Subcutaneous abdominal adipose tissue (tissue), 5 donors: ENCODE measurements at regions not wholly inside any gene's neighbourhood (a gene's known extent, or its start where the extent isn't known, plus 50 kb on each side); places are given as distances from the start of the nearest gene placed in this dataset.

Source experiments
- H3K27ac ChIP-seq: one replicate; pipeline ENCODE4 v1.7.0; 2013; ENCODE audit warnings: low read depth, mild to moderate bottlenecking, inconsistent platforms, low read length, moderate library complexity
- H3K27me3 ChIP-seq, 5 donors: one replicate each; pipeline ENCODE4 v1.7.0; 2013; ENCODE audit warnings: low read length in 5 of 5, inconsistent platforms in 1 of 5; ENCODE audit not compliant: control insufficient read depth in 5 of 5, insufficient read depth in 4 of 5
- H3K36me3 ChIP-seq, 5 donors: one replicate each; pipeline ENCODE4 v1.7.0; 2013; ENCODE audit warnings: low read length in 5 of 5; ENCODE audit not compliant: control insufficient read depth in 5 of 5, insufficient read depth in 5 of 5
- H3K4me1 ChIP-seq, 5 donors: one replicate each; pipeline ENCODE4 v1.7.0; 2013; ENCODE audit warnings: low read length in 5 of 5, mild to moderate bottlenecking in 3 of 5, moderate library complexity in 1 of 5; ENCODE audit not compliant: control insufficient read depth in 5 of 5, insufficient read depth in 5 of 5
- H3K4me3 ChIP-seq, 5 donors: one replicate each; pipeline ENCODE4 v1.7.0; 2013; ENCODE audit warnings: low read length in 5 of 5, low read depth in 1 of 5
- H3K9ac ChIP-seq, 5 donors: one replicate each; pipeline ENCODE4 v1.7.0; 2013; ENCODE audit warnings: low read length in 5 of 5, mild to moderate bottlenecking in 4 of 5, moderate library complexity in 3 of 5
- H3K9me3 ChIP-seq, 5 donors: one replicate each; pipeline ENCODE4 v1.7.0; 2013; ENCODE audit warnings: low read length in 5 of 5; ENCODE audit not compliant: control insufficient read depth in 5 of 5
- donor health status: healthy.
- donor health status: healthy.
- donor health status: healthy.
- donor health status: healthy.
- donor health status: healthy.

GRCh38 chr17:33529816-33530215 lies 236.7 kb upstream of the ASIC2 start:
- H3K4me1 ChIP-seq = no peaks in the 10 kb centered on the region

GRCh38 chr17:33531311-33531710 lies 238.2 kb upstream of the ASIC2 start:
- no peaks in the 10 kb centered on the region for H3K36me3 ChIP-seq
- no peaks in the 10 kb centered on the region for H3K27me3 ChIP-seq
- H3K9ac ChIP-seq = no peak overlapping the region
- no peak overlapping the region for H3K27ac ChIP-seq
- H3K9me3 ChIP-seq = peaks cover 0 to 14% (median 10%) of the 10 kb centered on the region in 5 donors
- peaks cover 0 to 8% (median 0%) of the 10 kb centered on the region in 5 donors for H3K4me1 ChIP-seq
- H3K4me3 ChIP-seq = no peak overlapping the region

More at GRCh38 chr17:33529816-33530215, 236.7 kb upstream of the ASIC2 start:
- Histone ChIP-seq H3K36me3 (no peaks in the 10 kb centered on the region), H3K4me3 (no peak overlapping the region), H3K9me3 (peaks cover 0 to 14% (median 10%) of the 10 kb centered on the region in 5 donors), H3K27me3 (no peaks in the 10 kb centered on the region), H3K9ac (no peak overlapping the region), H3K27ac (no peak overlapping the region)

GRCh38 chr17:33534087-33534486 lies 241.0 kb upstream of the ASIC2 start:
- no peak overlapping the region for H3K4me3 ChIP-seq
- no peaks in the 10 kb centered on the region for H3K9me3 ChIP-seq
- peaks cover 0 to 8% (median 0%) of the 10 kb centered on the region in 5 donors for H3K4me1 ChIP-seq
- no peaks in the 10 kb centered on the region for H3K36me3 ChIP-seq
- H3K27me3 ChIP-seq = no peaks in the 10 kb centered on the region
- no peak overlapping the region for H3K27ac ChIP-seq
- no peak overlapping the region for H3K9ac ChIP-seq

GRCh38 chr17:33545124-33545523 lies 252.0 kb upstream of the ASIC2 start:
- Histone ChIP-seq H3K27me3 (no peaks in the 10 kb centered on the region), H3K9me3 (no peaks in the 10 kb centered on the region), H3K4me3 (no peak overlapping the region), H3K27ac (no peak overlapping the region), H3K9ac (no peak overlapping the region), H3K36me3 (no peaks in the 10 kb centered on the region), H3K4me1 (peaks cover 0 to 11% (median 0%) of the 10 kb centered on the region in 5 donors)

GRCh38 chr17:33550261-33550660 lies 257.2 kb upstream of the ASIC2 start:
- no peaks in the 10 kb centered on the region for H3K36me3 ChIP-seq
- H3K27ac ChIP-seq = no peak overlapping the region
- H3K4me3 ChIP-seq = no peak overlapping the region
- H3K9ac ChIP-seq = no peak overlapping the region
- peaks cover 0 to 13% (median 0%) of the 10 kb centered on the region in 5 donors for H3K4me1 ChIP-seq
- no peaks in the 10 kb centered on the region for H3K9me3 ChIP-seq
- H3K27me3 ChIP-seq = no peaks in the 10 kb centered on the region

- Histone ChIP-seq H3K9ac (no peak overlapping the region), H3K4me3 (no peak overlapping the region), H3K9me3 (no peaks in the 10 kb centered on the region), H3K27ac (no peak overlapping the region), H3K36me3 (no peaks in the 10 kb centered on the region), H3K4me1 (peaks cover 0 to 13% (median 0%) of the 10 kb centered on the region in 5 donors), H3K27me3 (no peaks in the 10 kb centered on the region)
These were observed 258.0 kb upstream of the ASIC2 start for GRCh38 chr17:33551075-33551474.

GRCh38 chr17:33551911-33552310 lies 258.8 kb upstream of the ASIC2 start:
- Histone ChIP-seq H3K4me1 (peaks cover 0 to 13% (median 0%) of the 10 kb centered on the region in 5 donors), H3K9ac (no peak overlapping the region), H3K4me3 (no peak overlapping the region), H3K36me3 (no peaks in the 10 kb centered on the region), H3K27ac (no peak overlapping the region), H3K9me3 (no peaks in the 10 kb centered on the region), H3K27me3 (no peaks in the 10 kb centered on the region)

- Histone ChIP-seq H3K36me3 (no peaks in the 10 kb centered on the region), H3K27ac (no peak overlapping the region), H3K4me3 (no peak overlapping the region), H3K9ac (no peak overlapping the region), H3K4me1 (peaks cover 0 to 11% (median 2%) of the 10 kb centered on the region in 5 donors), H3K27me3 (no peaks in the 10 kb centered on the region), H3K9me3 (peaks cover 0 to 6% (median 0%) of the 10 kb centered on the region in 5 donors)
These were observed 267.1 kb upstream of the ASIC2 start for GRCh38 chr17:33560165-33560564.

GRCh38 chr17:33560871-33561270 lies 267.8 kb upstream of the ASIC2 start:
- Histone ChIP-seq H3K9me3 (peaks cover 0 to 6% (median 0%) of the 10 kb centered on the region in 5 donors), H3K4me1 (peaks cover 0 to 11% (median 2%) of the 10 kb centered on the region in 5 donors), H3K36me3 (no peaks in the 10 kb centered on the region), H3K9ac (no peak overlapping the region), H3K4me3 (no peak overlapping the region), H3K27ac (no peak overlapping the region), H3K27me3 (no peaks in the 10 kb centered on the region)

- no peaks in the 10 kb centered on the region for H3K36me3 ChIP-seq
- peaks cover 0 to 6% (median 0%) of the 10 kb centered on the region in 5 donors for H3K9me3 ChIP-seq
- no peak overlapping the region for H3K4me3 ChIP-seq
- peaks cover 0 to 11% (median 2%) of the 10 kb centered on the region in 5 donors for H3K4me1 ChIP-seq
- no peak overlapping the region for H3K27ac ChIP-seq
- H3K9ac ChIP-seq = no peak overlapping the region
- no peaks in the 10 kb centered on the region for H3K27me3 ChIP-seq
These were observed 268.7 kb upstream of the ASIC2 start for GRCh38 chr17:33561569-33562334.
